ENCODE measurements at regions not wholly inside any gene's neighbourhood (a gene's known extent, or its start where the extent isn't known, plus 50 kb on each side); places are given as distances from the start of the nearest gene placed in this dataset.

- Histone ChIP-seq H3K4me2 (ENCODE audit: insufficient read depth, low read length) (no peak overlapping the region), H3K27me3 (ENCODE audit: insufficient read depth, low read length, poor library complexity) (no peaks in the 10 kb centered on the region), H3K27ac (ENCODE audit: low read length) (no peak overlapping the region), H2AFZ (ENCODE audit: low read depth, low read length) (no peak overlapping the region), H3K79me2 (ENCODE audit: insufficient read depth, low read length) (no peaks in the 10 kb centered on the region), H3K4me1 (ENCODE audit: insufficient read depth, low read length) (peaks cover 26% of the 10 kb centered on the region), H4K20me1 (ENCODE audit: insufficient read depth, low read length) (peaks cover 27% of the 10 kb centered on the region), H3K9ac (ENCODE audit: low read depth, low read length) (no peak overlapping the region), H3K4me3 (ENCODE audit: low read depth in 1 of 2, low read length in 2 of 2) (no peak overlapping the region), H3K9me3 (ENCODE audit: insufficient read depth, low read length, severe bottlenecking) (no peaks in the 10 kb centered on the region), H3K36me3 (ENCODE audit: insufficient read depth, low read length) (no peaks in the 10 kb centered on the region)
- ATAC-seq (ENCODE audit: insufficient read depth, low read depth) (no peak), DNase-seq (no peak)
- TF ChIP-seq CTCF (IDR thresholded peaks at IDR 0.05; ENCODE audit: borderline replicate concordance, extremely low read depth, low read length, poor library complexity, severe bottlenecking) (no peak), EZH2 (IDR thresholded peaks at IDR 0.05; ENCODE audit: borderline replicate concordance, low read depth, low read length, severe bottlenecking) (no peak)
These were observed 105.5 kb upstream of the TARDBP start for GRCh38 chr1:10906866-10907519.

DNA sequence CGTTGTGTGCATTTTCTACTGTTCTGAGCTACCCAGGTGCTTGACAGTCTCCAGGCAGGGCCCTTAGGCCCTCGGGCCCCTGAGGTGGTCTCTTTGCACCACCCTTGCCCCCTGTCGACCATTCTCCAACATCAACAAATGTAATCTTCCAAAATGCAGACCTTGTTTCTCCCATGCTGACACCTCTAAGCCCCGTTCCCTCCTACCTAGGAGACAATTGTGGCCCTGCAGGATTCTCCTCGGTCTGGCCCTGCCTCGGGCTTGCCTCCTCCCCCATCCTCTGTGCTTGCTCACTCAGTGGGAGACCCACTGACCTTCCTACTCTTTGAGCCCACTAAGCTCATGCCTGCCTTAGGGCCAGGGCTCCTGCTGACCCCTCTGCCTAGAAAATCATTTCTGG, 104.2 kb upstream of the TARDBP start:
- no peak overlapping the region for H3K4me3 ChIP-seq (ENCODE audit: low read depth in 1 of 2, low read length in 2 of 2)
- no peak overlapping the region for H3K9ac ChIP-seq (ENCODE audit: low read depth, low read length)
- H4K20me1 ChIP-seq (ENCODE audit: insufficient read depth, low read length) = peaks cover 22% of the 10 kb centered on the region
- H3K9me3 ChIP-seq (ENCODE audit: insufficient read depth, low read length, severe bottlenecking) = no peaks in the 10 kb centered on the region
- no peak overlapping the region for H3K27ac ChIP-seq (ENCODE audit: low read length)
- DNase-seq (no peak), ATAC-seq (ENCODE audit: insufficient read depth, low read depth) (no peak)
- TF ChIP-seq CTCF (IDR thresholded peaks at IDR 0.05; ENCODE audit: borderline replicate concordance, extremely low read depth, low read length, poor library complexity, severe bottlenecking) = no peak
- no peak overlapping the region for H3K4me2 ChIP-seq (ENCODE audit: insufficient read depth, low read length)
- H3K79me2 ChIP-seq (ENCODE audit: insufficient read depth, low read length) = no peaks in the 10 kb centered on the region
- H2AFZ ChIP-seq (ENCODE audit: low read depth, low read length) = no peak overlapping the region
- no peaks in the 10 kb centered on the region for H3K27me3 ChIP-seq (ENCODE audit: insufficient read depth, low read length, poor library complexity)
- H3K36me3 ChIP-seq (ENCODE audit: insufficient read depth, low read length) = no peaks in the 10 kb centered on the region
- peaks cover 26% of the 10 kb centered on the region for H3K4me1 ChIP-seq (ENCODE audit: insufficient read depth, low read length)

GRCh38 chr1:10909697-10910680, 102.5 kb upstream of the TARDBP start:
- H2AFZ ChIP-seq (ENCODE audit: low read depth, low read length) = no peak overlapping the region

More at GRCh38 chr1:10909697-10910680, 102.5 kb upstream of the TARDBP start:
- Histone ChIP-seq H3K27ac (ENCODE audit: low read length) (no peak overlapping the region), H3K4me1 (ENCODE audit: insufficient read depth, low read length) (peaks cover 13% of the 10 kb centered on the region), H3K4me2 (ENCODE audit: insufficient read depth, low read length) (no peak overlapping the region), H3K4me3 (ENCODE audit: low read depth in 1 of 2, low read length in 2 of 2) (no peak overlapping the region), H3K9ac (ENCODE audit: low read depth, low read length) (no peak overlapping the region), H3K36me3 (ENCODE audit: insufficient read depth, low read length) (no peaks in the 10 kb centered on the region), H3K27me3 (ENCODE audit: insufficient read depth, low read length, poor library complexity) (no peaks in the 10 kb centered on the region), H4K20me1 (ENCODE audit: insufficient read depth, low read length) (peaks cover 9% of the 10 kb centered on the region; the same call in 1 of the 2 replicates), H3K9me3 (ENCODE audit: insufficient read depth, low read length, severe bottlenecking) (no peaks in the 10 kb centered on the region), H3K79me2 (ENCODE audit: insufficient read depth, low read length) (no peaks in the 10 kb centered on the region)
- DNase-seq = peak; percentile 85
- peak; percentile 87 for ATAC-seq (ENCODE audit: insufficient read depth, low read depth)
- TF ChIP-seq CTCF (IDR thresholded peaks at IDR 0.05; ENCODE audit: borderline replicate concordance, extremely low read depth, low read length, poor library complexity, severe bottlenecking) (peak; percentile 76), EZH2 (IDR thresholded peaks at IDR 0.05; ENCODE audit: borderline replicate concordance, low read depth, low read length, severe bottlenecking) (no peak)

Data from DND-41 (cell line).